NCI-H1048 (cell line): ENCODE measurements at regions not wholly inside any gene's neighbourhood (a gene's known extent, or its start where the extent isn't known, plus 50 kb on each side); places are given as distances from the start of the nearest gene placed in this dataset.

Experiments
- DNase-seq: peaks from one replicate; lab custom pipeline; 2025; lab: John Stamatoyannopoulos, UW

- no peak for DNase-seq
Measured at GRCh38 chr9:108185613-108186012, 670.2 kb downstream of the ACTL7B start.

- no peak for DNase-seq
Measured at GRCh38 chr9:108184941-108185340, 670.8 kb downstream of the ACTL7B start.

GRCh38 chr9:108184009-108184408 lies 671.8 kb downstream of the ACTL7B start:
- DNase-seq, result no peak

- no peak for DNase-seq
Measured at GRCh38 chr9:108182950-108183381, 672.8 kb downstream of the ACTL7B start.

- DNase-seq, result no peak
Measured at GRCh38 chr9:108182270-108182669, 673.5 kb downstream of the ACTL7B start.

- no peak for DNase-seq
Measured at GRCh38 chr9:108181441-108181840, 674.3 kb downstream of the ACTL7B start.

GRCh38 chr9:108180541-108180940 lies 675.2 kb downstream of the ACTL7B start:
- DNase-seq, result no peak

- no peak for DNase-seq
Measured at GRCh38 chr9:108178318-108178717, 677.5 kb downstream of the ACTL7B start.

GRCh38 chr9:108168236-108168850 lies 678.8 kb upstream of the KLF4 start:
- DNase-seq, result no peak

GRCh38 chr9:108167136-108167900 lies 677.7 kb upstream of the KLF4 start:
- DNase-seq, result no peak

GRCh38 chr9:108166519-108166918 lies 677.0 kb upstream of the KLF4 start:
- DNase-seq, result peak; percentile 79

GRCh38 chr9:108163321-108164005 lies 673.9 kb upstream of the KLF4 start:
- no peak for DNase-seq

GRCh38 chr9:108162664-108163063 lies 673.1 kb upstream of the KLF4 start:
- no peak for DNase-seq

- no peak for DNase-seq
Measured at GRCh38 chr9:108161503-108161902, 671.9 kb upstream of the KLF4 start.

GRCh38 chr9:108160706-108161355 lies 671.3 kb upstream of the KLF4 start:
- no peak for DNase-seq

- no peak for DNase-seq
Measured at GRCh38 chr9:108160039-108160438, 670.5 kb upstream of the KLF4 start.

GRCh38 chr9:108158236-108158995 lies 668.8 kb upstream of the KLF4 start:
- no peak for DNase-seq

GRCh38 chr9:108156270-108156998 lies 666.9 kb upstream of the KLF4 start:
- DNase-seq, result no peak

GRCh38 chr9:108153416-108153815 lies 663.8 kb upstream of the KLF4 start:
- DNase-seq, result no peak

GRCh38 chr9:108150736-108151586 lies 661.4 kb upstream of the KLF4 start:
- DNase-seq, result no peak
